Memory B cell (primary cell): ENCODE measurements at regions not wholly inside any gene's neighbourhood (a gene's known extent, or its start where the extent isn't known, plus 50 kb on each side); places are given as distances from the start of the nearest gene placed in this dataset.

ENCODE experiments used
- ATAC-seq: fragments of 150-1000 bp; cut with Tn5 transposase; 2 replicates; pipeline ENCODE4 v1.10.0; 2021; ENCODE audit warnings: low read depth, mild to moderate bottlenecking, moderate library complexity
- DNase-seq, 2 donors: peaks; one replicate each; pipeline ENCODE4 v3.0.0; 2022; ENCODE audit warnings: low spot score in 2 of 2
- H3K27ac Mint-ChIP-seq: one replicate; pipeline ENCODE4 v1.8.0; 2022; ENCODE audit warnings: mild to moderate bottlenecking, moderate library complexity, mixed read lengths
- H3K27me3 Mint-ChIP-seq: one replicate; pipeline ENCODE4 v1.8.0; 2022; ENCODE audit warnings: mixed read lengths
- H3K36me3 Mint-ChIP-seq: one replicate; pipeline ENCODE4 v1.8.0; 2022; ENCODE audit warnings: mild to moderate bottlenecking, mixed read lengths
- H3K4me1 Mint-ChIP-seq: one replicate; pipeline ENCODE4 v1.8.0; 2022; ENCODE audit warnings: mixed read lengths
- H3K4me3 Mint-ChIP-seq: one replicate; pipeline ENCODE4 v1.8.0; 2022; ENCODE audit warnings: mild to moderate bottlenecking, moderate library complexity, mixed read lengths
- H3K9me3 Mint-ChIP-seq: one replicate; pipeline ENCODE4 v1.8.0; 2022; ENCODE audit warnings: mixed read lengths

- ATAC-seq (no peak), DNase-seq (no peak)
- H3K4me1 Mint-ChIP-seq: no peaks in the 10 kb centered on the region
- no peaks in the 10 kb centered on the region for H3K27me3 Mint-ChIP-seq
- H3K9me3 Mint-ChIP-seq: peaks cover 1% of the 10 kb centered on the region
- no peaks in the 10 kb centered on the region for H3K36me3 Mint-ChIP-seq
- H3K4me3 Mint-ChIP-seq: no peak overlapping the region
- H3K27ac Mint-ChIP-seq: no peak overlapping the region
Measured at GRCh38 chr4:115871596-115871995, 758.2 kb upstream of the NDST4 start.

GRCh38 chr4:115866364-115866896 is 753.0 kb upstream of the NDST4 start:
- H3K36me3 Mint-ChIP-seq: no peaks in the 10 kb centered on the region
- DNase-seq (no peak), ATAC-seq (no peak)
- H3K4me3 Mint-ChIP-seq: no peak overlapping the region
- peaks cover 3% of the 10 kb centered on the region for H3K9me3 Mint-ChIP-seq
- no peak overlapping the region for H3K27ac Mint-ChIP-seq
- no peaks in the 10 kb centered on the region for H3K27me3 Mint-ChIP-seq
- no peaks in the 10 kb centered on the region for H3K4me1 Mint-ChIP-seq

GRCh38 chr4:115865736-115866135 is 752.3 kb upstream of the NDST4 start:
- Mint-ChIP-seq H3K4me1 (no peaks in the 10 kb centered on the region), H3K27ac (no peak overlapping the region), H3K4me3 (no peak overlapping the region), H3K36me3 (no peaks in the 10 kb centered on the region), H3K27me3 (no peaks in the 10 kb centered on the region), H3K9me3 (peaks cover 3% of the 10 kb centered on the region)
- ATAC-seq (no peak), DNase-seq (no peak)

GRCh38 chr4:115852767-115853091 is 739.3 kb upstream of the NDST4 start:
- ATAC-seq (no peak), DNase-seq (no peak)
- H3K27ac Mint-ChIP-seq: no peak overlapping the region
- no peak overlapping the region for H3K4me3 Mint-ChIP-seq
- H3K27me3 Mint-ChIP-seq: no peaks in the 10 kb centered on the region
- no peaks in the 10 kb centered on the region for H3K36me3 Mint-ChIP-seq
- no peaks in the 10 kb centered on the region for H3K9me3 Mint-ChIP-seq
- H3K4me1 Mint-ChIP-seq: no peaks in the 10 kb centered on the region

GRCh38 chr4:115851918-115852766 is 738.7 kb upstream of the NDST4 start:
- Mint-ChIP-seq H3K27ac (no peak overlapping the region), H3K36me3 (no peaks in the 10 kb centered on the region), H3K4me3 (no peak overlapping the region), H3K9me3 (no peaks in the 10 kb centered on the region), H3K4me1 (no peaks in the 10 kb centered on the region), H3K27me3 (no peaks in the 10 kb centered on the region)
- DNase-seq (no peak), ATAC-seq (no peak)

- Mint-ChIP-seq H3K9me3 (no peaks in the 10 kb centered on the region), H3K4me3 (no peak overlapping the region), H3K27ac (no peak overlapping the region), H3K4me1 (no peaks in the 10 kb centered on the region), H3K36me3 (no peaks in the 10 kb centered on the region), H3K27me3 (no peaks in the 10 kb centered on the region)
- no peak for DNase-seq
- no peak for ATAC-seq
Measured at GRCh38 chr4:115850799-115851509, 737.5 kb upstream of the NDST4 start.

GRCh38 chr4:115844180-115844579 is 730.8 kb upstream of the NDST4 start:
- Mint-ChIP-seq H3K27me3 (no peaks in the 10 kb centered on the region), H3K9me3 (peaks cover 4% of the 10 kb centered on the region), H3K36me3 (no peaks in the 10 kb centered on the region), H3K4me3 (no peak overlapping the region), H3K27ac (no peak overlapping the region), H3K4me1 (no peaks in the 10 kb centered on the region)
- DNase-seq (no peak), ATAC-seq (no peak)

- no peak overlapping the region for H3K4me3 Mint-ChIP-seq
- DNase-seq: no peak
Measured at GRCh38 chr4:115841871-115842270, 728.5 kb upstream of the NDST4 start.

GRCh38 chr4:115834441-115834840 is 721.0 kb upstream of the NDST4 start:
- H3K4me1 Mint-ChIP-seq: no peaks in the 10 kb centered on the region
- H3K27me3 Mint-ChIP-seq: no peaks in the 10 kb centered on the region
- no peak overlapping the region for H3K27ac Mint-ChIP-seq
- no peaks in the 10 kb centered on the region for H3K36me3 Mint-ChIP-seq
- no peak for DNase-seq
- H3K4me3 Mint-ChIP-seq: no peak overlapping the region
- ATAC-seq: no peak
- peaks cover 11% of the 10 kb centered on the region for H3K9me3 Mint-ChIP-seq

More at GRCh38 chr4:115841871-115842270, 728.5 kb upstream of the NDST4 start:
- H3K27ac Mint-ChIP-seq: no peak overlapping the region
- H3K27me3 Mint-ChIP-seq: no peaks in the 10 kb centered on the region
- peaks cover 10% of the 10 kb centered on the region for H3K9me3 Mint-ChIP-seq
- H3K36me3 Mint-ChIP-seq: no peaks in the 10 kb centered on the region
- no peaks in the 10 kb centered on the region for H3K4me1 Mint-ChIP-seq
- no peak for ATAC-seq

- Mint-ChIP-seq H3K4me3 (no peak overlapping the region), H3K27ac (no peak overlapping the region), H3K4me1 (no peaks in the 10 kb centered on the region), H3K36me3 (no peaks in the 10 kb centered on the region), H3K9me3 (peaks cover 8% of the 10 kb centered on the region), H3K27me3 (no peaks in the 10 kb centered on the region)
- ATAC-seq (no peak), DNase-seq (no peak)
Measured at GRCh38 chr4:115824630-115825029, 711.2 kb upstream of the NDST4 start.

GRCh38 chr4:115803825-115804224 is 690.4 kb upstream of the NDST4 start:
- DNase-seq (no peak), ATAC-seq (no peak)
- Mint-ChIP-seq H3K4me1 (no peaks in the 10 kb centered on the region), H3K9me3 (peaks cover 4% of the 10 kb centered on the region), H3K36me3 (no peaks in the 10 kb centered on the region), H3K4me3 (no peak overlapping the region), H3K27ac (no peak overlapping the region), H3K27me3 (no peaks in the 10 kb centered on the region)

GRCh38 chr4:115790812-115791211 is 677.4 kb upstream of the NDST4 start:
- DNase-seq (no peak), ATAC-seq (no peak)
- Mint-ChIP-seq H3K4me1 (no peaks in the 10 kb centered on the region), H3K36me3 (no peaks in the 10 kb centered on the region), H3K9me3 (no peaks in the 10 kb centered on the region), H3K27me3 (no peaks in the 10 kb centered on the region), H3K27ac (no peak overlapping the region), H3K4me3 (no peak overlapping the region)

- no peaks in the 10 kb centered on the region for H3K27me3 Mint-ChIP-seq
- H3K4me3 Mint-ChIP-seq: no peak overlapping the region
- H3K4me1 Mint-ChIP-seq: peaks cover 3% of the 10 kb centered on the region
- H3K27ac Mint-ChIP-seq: no peak overlapping the region
- peaks cover 6% of the 10 kb centered on the region for H3K9me3 Mint-ChIP-seq
- DNase-seq: no peak
- ATAC-seq: no peak
- no peaks in the 10 kb centered on the region for H3K36me3 Mint-ChIP-seq
Measured at GRCh38 chr4:115781528-115782146, 668.2 kb upstream of the NDST4 start.

- no peak for DNase-seq
- Mint-ChIP-seq H3K36me3 (no peaks in the 10 kb centered on the region), H3K4me1 (peaks cover 3% of the 10 kb centered on the region), H3K27me3 (no peaks in the 10 kb centered on the region), H3K4me3 (no peak overlapping the region), H3K27ac (no peak overlapping the region), H3K9me3 (peaks cover 6% of the 10 kb centered on the region)
- ATAC-seq: no peak
Measured at GRCh38 chr4:115780835-115781234, 667.4 kb upstream of the NDST4 start.
